T-cell (primary cell): ENCODE measurements at regions not wholly inside any gene's neighbourhood (a gene's known extent, or its start where the extent isn't known, plus 50 kb on each side); places are given as distances from the start of the nearest gene placed in this dataset.

ENCODE experiments used
- ATAC-seq, 4 experiments: fragments of 200-7000 bp in 3 of 4; fragments of 150-1000 bp in 1 of 4; cut with Tn5 transposase; replicated peaks in 1 of 4; 1 replicate in 3 of 4; 2 replicates in 1 of 4; pipeline ENCODE4 v1.10.0; 2021; ENCODE audit warnings: moderate library complexity in 3 of 4, mild to moderate bottlenecking in 2 of 4, moderate number of reproducible peaks in 1 of 4
- CTCF ChIA-PET, 2 donors: fragments of 300-600 bp; sonication (Branson Sonifier 250); formaldehyde crosslinking; loops; one replicate each; lab custom pipeline; 2022; ENCODE audit warnings: antibody characterized with exemption in 2 of 2; lab: Charles Lee
- POLR2A ChIA-PET, 2 donors: fragments of 300-600 bp; sonication (Branson Sonifier 250); formaldehyde crosslinking; loops; one replicate each; lab custom pipeline; 2022; ENCODE audit warnings: antibody characterized with exemption in 2 of 2; lab: Charles Lee
- DNase-seq, 35 experiments: peaks; one replicate each; pipeline versions ENCODE4 v3.0.0 to v3.0.0-alpha.2; 2013 to 2023
- H3K27ac ChIP-seq: one replicate; pipeline ENCODE4 v1.5.1; 2013; ENCODE audit warnings: low read length
- H3K27me3 ChIP-seq, 2 experiments: replicated peaks in 1 of 2; 1 replicate in 1 of 2; 2 replicates in 1 of 2; pipeline versions ENCODE4 v1.6.1 to v1.7.0; 2013; ENCODE audit warnings: low read length in 1 of 2, mixed read lengths in 1 of 2; ENCODE audit not compliant: control insufficient read depth in 2 of 2, insufficient read depth in 2 of 2; ENCODE audit errors: extremely low read depth in 1 of 2
- H3K36me3 ChIP-seq, 2 donors: 1 replicate in 1 of 2; 2 replicates in 1 of 2; pipeline versions ENCODE4 v1.6.1 to v1.7.0; 2013; ENCODE audit warnings: low read length in 1 of 2; ENCODE audit not compliant: control insufficient read depth in 2 of 2, insufficient read depth in 1 of 2; ENCODE audit errors: extremely low read depth in 1 of 2
- H3K4me1 ChIP-seq, 2 experiments: 1 replicate in 1 of 2; 2 replicates in 1 of 2; pipeline versions ENCODE4 v1.6.1 to v1.7.0; 2013; ENCODE audit warnings: low read length in 2 of 2, mixed read lengths in 1 of 2; ENCODE audit not compliant: insufficient read depth in 2 of 2, control insufficient read depth in 1 of 2; ENCODE audit errors: extremely low read depth in 1 of 2
- H3K4me3 ChIP-seq, 2 donors: 1 replicate in 1 of 2; 2 replicates in 1 of 2; pipeline versions ENCODE4 v1.5.1 to v1.7.0; 2013; ENCODE audit warnings: mild to moderate bottlenecking in 2 of 2, low read length in 1 of 2, moderate library complexity in 1 of 2; ENCODE audit not compliant: control insufficient read depth in 1 of 2; ENCODE audit errors: extremely low read depth in 1 of 2
- H3K9me3 ChIP-seq: 2 replicates; pipeline ENCODE4 v1.7.0; 2013
- H3K27ac Mint-ChIP-seq, 2 donors: one replicate each; pipeline ENCODE4 v1.8.0; 2020 to 2021; ENCODE audit warnings: mild to moderate bottlenecking in 2 of 2, mixed read lengths in 2 of 2
- H3K27me3 Mint-ChIP-seq, 2 donors: one replicate each; pipeline ENCODE4 v1.8.0; 2021 to 2022; ENCODE audit warnings: mixed read lengths in 2 of 2
- H3K36me3 Mint-ChIP-seq: one replicate; pipeline ENCODE4 v1.8.0; 2021; ENCODE audit warnings: mixed read lengths
- H3K4me1 Mint-ChIP-seq, 3 donors: one replicate each; pipeline ENCODE4 v1.8.0; 2020 to 2022; ENCODE audit warnings: mixed read lengths in 3 of 3, mild to moderate bottlenecking in 1 of 3
- H3K4me3 Mint-ChIP-seq, 3 donors: one replicate each; pipeline ENCODE4 v1.8.0; 2020 to 2022; ENCODE audit warnings: mild to moderate bottlenecking in 3 of 3, mixed read lengths in 3 of 3, moderate library complexity in 3 of 3
- H3K9me3 Mint-ChIP-seq, 3 donors: one replicate each; pipeline ENCODE4 v1.8.0; 2020 to 2022; ENCODE audit warnings: mixed read lengths in 3 of 3
- WGBS: methylation state at CpG from one replicate; pipeline ENCODE4 v1.1.5; 2013; ENCODE audit warnings: missing lambda C conversion rate; ENCODE audit not compliant: insufficient coverage; 5-methylcytosine and 5-hydroxymethylcytosine counted together

DNA sequence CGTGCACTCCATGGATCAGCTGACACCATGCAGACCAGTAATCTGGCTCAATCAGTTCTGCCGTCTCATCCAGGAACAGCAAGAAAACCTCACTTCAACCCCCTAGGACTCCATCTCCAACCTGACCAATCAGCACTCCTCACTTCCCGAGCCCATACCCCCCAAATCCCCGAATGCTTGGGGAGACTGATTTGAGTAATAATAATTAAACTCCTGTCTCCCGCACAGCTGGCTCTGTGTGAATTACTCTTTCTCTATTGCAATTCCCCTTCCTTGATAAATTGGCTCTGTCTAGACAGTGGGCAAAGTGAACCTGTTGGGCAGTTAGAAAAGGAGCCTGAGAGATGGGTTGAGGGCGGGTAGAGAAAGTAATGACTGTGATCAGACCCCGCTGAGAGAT is 320.0 kb downstream of the HAPSTR1 start:
- H3K27me3 Mint-ChIP-seq: no peaks in the 10 kb centered on the region
- WGBS: 55% methylated on average over 2 of the region's 7 CpGs
- no peak for DNase-seq
- Histone ChIP-seq H3K27me3 (no peaks in the 10 kb centered on the region), H3K36me3 (no peaks in the 10 kb centered on the region), H3K9me3 (no peaks in the 10 kb centered on the region), H3K4me3 (no peak overlapping the region), H3K27ac (no peak overlapping the region), H3K4me1 (no peaks in the 10 kb centered on the region)
- H3K4me3 Mint-ChIP-seq: no peak overlapping the region
- H3K27ac Mint-ChIP-seq: no peak overlapping the region
- ChIA-PET CTCF (no interaction called here), POLR2A (no interaction called here)
- ATAC-seq: no peak
- H3K9me3 Mint-ChIP-seq: peaks cover 3 to 4% (median 4%) of the 10 kb centered on the region in 3 donors
- H3K4me1 Mint-ChIP-seq: no peaks in the 10 kb centered on the region
- H3K36me3 Mint-ChIP-seq: no peaks in the 10 kb centered on the region

DNA sequence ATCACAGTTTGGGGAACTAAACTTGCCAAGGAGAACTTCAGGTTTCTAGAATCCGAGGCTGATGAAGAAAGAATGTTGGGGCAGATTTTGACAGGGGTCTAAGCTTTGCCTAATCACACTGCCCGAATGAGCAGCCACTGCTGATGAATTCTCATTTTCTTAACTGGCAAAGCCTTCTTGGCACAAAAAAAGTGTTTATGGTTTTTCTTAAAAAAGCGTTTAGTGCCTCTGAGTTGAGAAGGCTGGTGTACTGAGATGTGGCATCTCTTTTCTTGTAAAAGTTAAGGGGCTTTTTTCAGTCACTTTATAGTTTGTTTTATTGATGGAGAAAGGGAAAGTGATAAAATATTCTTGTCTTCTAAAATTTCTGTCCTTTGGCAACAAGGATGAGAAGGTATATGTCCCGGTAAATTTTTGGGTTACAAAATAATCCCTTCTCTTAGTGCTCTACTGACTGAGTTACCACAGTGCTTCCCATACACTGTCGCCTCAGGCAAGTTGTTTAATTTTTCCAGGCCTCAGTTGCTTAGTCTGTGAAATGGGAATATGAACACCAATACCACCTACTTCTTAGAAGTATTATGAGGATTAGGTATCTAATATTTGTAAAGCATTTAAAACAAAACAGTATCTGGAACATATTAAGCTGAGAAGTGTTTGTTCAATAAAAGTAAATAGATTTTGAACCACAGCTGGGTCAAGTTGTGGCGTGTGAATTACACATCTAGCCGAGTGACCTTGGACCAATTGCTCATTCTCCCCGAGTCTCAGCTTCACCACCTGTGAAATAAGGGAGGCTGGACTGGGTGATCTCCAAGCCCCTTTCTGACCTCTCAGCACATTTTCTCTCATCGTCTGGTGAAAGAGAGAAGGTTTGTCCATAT is 320.8 kb downstream of the HAPSTR1 start:
- no peak overlapping the region for H3K27ac Mint-ChIP-seq
- no peak overlapping the region for H3K27ac ChIP-seq
- H3K36me3 ChIP-seq: no peaks in the 10 kb centered on the region
- ATAC-seq (no peak), DNase-seq (no peak)
- no peaks in the 10 kb centered on the region for H3K4me1 Mint-ChIP-seq
- ChIA-PET CTCF (no interaction called here), POLR2A (no interaction called here)
- peaks cover 5 to 9% (median 7%) of the 10 kb centered on the region in 3 donors for H3K9me3 Mint-ChIP-seq
- no peaks in the 10 kb centered on the region for H3K4me1 ChIP-seq
- no peak overlapping the region for H3K4me3 Mint-ChIP-seq
- H3K9me3 ChIP-seq: no peaks in the 10 kb centered on the region
- H3K4me3 ChIP-seq: no peak overlapping the region
- no peaks in the 10 kb centered on the region for H3K27me3 ChIP-seq
- no peaks in the 10 kb centered on the region for H3K27me3 Mint-ChIP-seq
- H3K36me3 Mint-ChIP-seq: no peaks in the 10 kb centered on the region
- 87% methylated on average over 3 of the region's 9 CpGs for WGBS

GRCh38 chr16:9412915-9413264 is 321.4 kb downstream of the HAPSTR1 start:
- H3K4me3 ChIP-seq: no peak overlapping the region
- Mint-ChIP-seq H3K27me3 (no peaks in the 10 kb centered on the region), H3K9me3 (peaks cover 5 to 9% (median 7%) of the 10 kb centered on the region in 3 donors), H3K4me3 (no peak overlapping the region), H3K36me3 (no peaks in the 10 kb centered on the region), H3K27ac (no peak overlapping the region), H3K4me1 (no peaks in the 10 kb centered on the region)
- H3K36me3 ChIP-seq: no peaks in the 10 kb centered on the region
- H3K27ac ChIP-seq: no peak overlapping the region
- DNase-seq: no peak
- ChIA-PET POLR2A (no interaction called here), CTCF (no interaction called here)
- 68% methylated on average over 3 of the region's 5 CpGs for WGBS
- no peaks in the 10 kb centered on the region for H3K27me3 ChIP-seq
- no peaks in the 10 kb centered on the region for H3K4me1 ChIP-seq
- no peak for ATAC-seq
- H3K9me3 ChIP-seq: no peaks in the 10 kb centered on the region

- Histone ChIP-seq H3K4me1 (no peaks in the 10 kb centered on the region), H3K27me3 (no peaks in the 10 kb centered on the region), H3K9me3 (no peaks in the 10 kb centered on the region), H3K36me3 (no peaks in the 10 kb centered on the region), H3K4me3 (no peak overlapping the region), H3K27ac (no peak overlapping the region)
- Mint-ChIP-seq H3K4me1 (no peaks in the 10 kb centered on the region), H3K27me3 (peaks cover 1 to 4% of the 10 kb centered on the region in 2 donors), H3K27ac (no peak overlapping the region), H3K4me3 (no peak overlapping the region), H3K9me3 (peaks cover 9 to 13% (median 12%) of the 10 kb centered on the region in 3 donors), H3K36me3 (no peaks in the 10 kb centered on the region)
- DNase-seq (no peak), ATAC-seq (no peak)
- whole genome bisulfite sequencing: 67% methylated on average over 1 of the region's 4 CpGs
- ChIA-PET POLR2A (no interaction called here), CTCF (no interaction called here)
Observed at GRCh38 chr16:9415545-9415944, 324.1 kb downstream of the HAPSTR1 start.

GRCh38 chr16:9417898-9418297 is 326.5 kb downstream of the HAPSTR1 start:
- Histone ChIP-seq H3K27ac (no peak overlapping the region), H3K4me3 (no peak overlapping the region), H3K4me1 (no peaks in the 10 kb centered on the region), H3K36me3 (no peaks in the 10 kb centered on the region), H3K9me3 (no peaks in the 10 kb centered on the region), H3K27me3 (no peaks in the 10 kb centered on the region)
- Mint-ChIP-seq H3K36me3 (no peaks in the 10 kb centered on the region), H3K27ac (no peak overlapping the region), H3K9me3 (peaks cover 9 to 17% (median 12%) of the 10 kb centered on the region in 3 donors), H3K4me1 (no peaks in the 10 kb centered on the region), H3K4me3 (no peak overlapping the region), H3K27me3 (peaks cover 1 to 4% of the 10 kb centered on the region in 2 donors)
- 89% methylated on average over 2 of the region's 2 CpGs for whole genome bisulfite sequencing
- CTCF ChIA-PET: interaction anchor here in 1 of 2 donors (0.6 kb wide), 1 partner anchor 724 kb away, joined by 3 read pairs; no protein-coding TSS in a partner anchor
- ATAC-seq (no peak), DNase-seq (no peak)
- POLR2A ChIA-PET: no interaction called here

GRCh38 chr16:9419161-9419560 is 327.7 kb downstream of the HAPSTR1 start:
- Mint-ChIP-seq H3K27me3 (peaks cover 1 to 4% of the 10 kb centered on the region in 2 donors), H3K4me3 (no peak overlapping the region), H3K4me1 (no peaks in the 10 kb centered on the region), H3K9me3 (peaks cover 9 to 17% (median 12%) of the 10 kb centered on the region in 3 donors), H3K36me3 (no peaks in the 10 kb centered on the region), H3K27ac (no peak overlapping the region)
- Histone ChIP-seq H3K4me1 (no peaks in the 10 kb centered on the region), H3K4me3 (no peak overlapping the region), H3K27me3 (no peaks in the 10 kb centered on the region), H3K36me3 (no peaks in the 10 kb centered on the region), H3K9me3 (no peaks in the 10 kb centered on the region), H3K27ac (no peak overlapping the region)
- CTCF ChIA-PET: no interaction called here
- no CpG with 5 or more reads among the region's 3 CpGs for WGBS
- DNase-seq: no peak
- ATAC-seq: no peak
- POLR2A ChIA-PET: no interaction called here
